Left lung (tissue), 4 donors: ENCODE measurements at regions not wholly inside any gene's neighbourhood (a gene's known extent, or its start where the extent isn't known, plus 50 kb on each side); places are given as distances from the start of the nearest gene placed in this dataset.

Source experiments
- ATAC-seq: fragments of 200-7000 bp; cut with Tn5 transposase; one replicate; pipeline ENCODE4 v1.9.1; 2020; ENCODE audit warnings: moderate library complexity
- DNase-seq, 4 donors: peaks; one replicate each; pipeline ENCODE4 v3.0.0-alpha.2; 2013 to 2020
- H3K27ac ChIP-seq, 2 donors: fragments of 200-600 bp; sonication (generic) in 1 of 2; one replicate each; pipeline versions ENCODE4 v1.5.0 to v1.8.0; 2020 to 2021
- H3K27me3 ChIP-seq, 2 donors: fragments of 200-600 bp; sonication (generic) in 1 of 2; one replicate each; pipeline versions ENCODE4 v1.5.0 to v1.8.0; 2020 to 2021
- H3K36me3 ChIP-seq, 2 donors: fragments of 200-600 bp; sonication (generic) in 1 of 2; one replicate each; pipeline versions ENCODE4 v1.5.0 to v1.8.0; 2020 to 2021
- H3K4me1 ChIP-seq, 2 donors: fragments of 200-600 bp; one replicate each; pipeline ENCODE4 v1.8.0; 2021
- H3K4me3 ChIP-seq, 2 donors: fragments of 200-600 bp; sonication (generic) in 1 of 2; one replicate each; pipeline versions ENCODE4 v1.5.0 to v1.8.0; 2020 to 2021; ENCODE audit warnings: mild to moderate bottlenecking in 1 of 2
- H3K9me3 ChIP-seq, 2 donors: fragments of 200-600 bp; sonication (generic) in 1 of 2; one replicate each; pipeline versions ENCODE4 v1.5.0 to v1.8.0; 2020 to 2021
- intact Hi-C, 2 donors: fragments of 100-400 bp; cut with DNase I; formaldehyde crosslinking; loops; one replicate each; pipeline versions ENCODE4 v1.11.2 to v1.14.2; 2022
- TF ChIP-seq, protein P1 (sequence below), 2 donors: fragments of 200-600 bp; sonication (generic) in 1 of 2; IDR thresholded peaks; one replicate each; pipeline versions ENCODE4 v1.5.0 to v1.8.0; 2021; ENCODE audit warnings: antibody characterized with exemption in 2 of 2
- donor health status: DM: no; HTN: yes; CAD: no.
- donor health status: DM: no; HTN: no; CAD: no.

DNA sequence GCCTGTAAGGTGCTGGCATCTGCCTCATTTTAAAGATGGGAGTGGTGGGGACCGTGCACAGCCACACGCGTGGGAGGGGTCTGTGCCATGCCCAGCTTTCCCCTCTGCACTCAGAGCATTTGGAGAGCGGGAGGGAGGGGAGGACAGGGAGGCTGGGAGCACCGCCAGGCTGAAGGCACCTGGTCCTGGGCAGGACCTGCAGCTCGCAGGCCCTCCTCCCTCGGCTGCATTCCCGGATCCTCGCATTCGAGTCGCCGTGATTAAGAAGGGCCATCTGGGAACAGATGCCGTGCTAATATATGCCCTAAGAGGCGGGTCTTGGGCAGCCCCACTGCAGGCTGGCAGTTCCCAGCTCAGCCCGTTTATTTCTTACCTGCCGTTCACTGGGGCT, 84.0 kb downstream of the PTGR3 start:
- intact Hi-C loops = no loop called here
- no peaks in the 10 kb centered on the region for H3K4me1 ChIP-seq

DNA sequence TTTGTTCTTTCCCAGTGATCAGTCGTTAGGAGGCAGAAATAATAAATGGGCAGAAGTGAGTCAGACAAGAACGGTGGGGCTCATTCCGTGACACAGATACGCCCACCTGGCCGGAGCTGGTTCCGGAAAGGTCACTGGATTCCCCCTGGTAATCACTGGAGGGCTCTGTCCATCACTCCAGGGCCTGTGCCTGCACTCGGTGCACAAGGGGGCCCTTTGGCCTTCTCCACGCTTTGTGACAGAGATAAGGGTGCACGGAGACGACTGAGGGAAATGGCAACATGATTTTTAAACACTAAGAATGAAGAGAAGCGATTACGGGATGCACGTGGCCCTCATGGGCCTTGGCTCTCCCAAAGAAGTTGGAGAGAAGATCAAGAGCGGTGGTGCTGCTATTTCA, 84.4 kb downstream of the PTGR3 start:
- no peak overlapping the region for H3K4me3 ChIP-seq
- H3K27me3 ChIP-seq = no peaks in the 10 kb centered on the region
- no peak overlapping the region for H3K27ac ChIP-seq
- TF ChIP-seq, protein P1, sequence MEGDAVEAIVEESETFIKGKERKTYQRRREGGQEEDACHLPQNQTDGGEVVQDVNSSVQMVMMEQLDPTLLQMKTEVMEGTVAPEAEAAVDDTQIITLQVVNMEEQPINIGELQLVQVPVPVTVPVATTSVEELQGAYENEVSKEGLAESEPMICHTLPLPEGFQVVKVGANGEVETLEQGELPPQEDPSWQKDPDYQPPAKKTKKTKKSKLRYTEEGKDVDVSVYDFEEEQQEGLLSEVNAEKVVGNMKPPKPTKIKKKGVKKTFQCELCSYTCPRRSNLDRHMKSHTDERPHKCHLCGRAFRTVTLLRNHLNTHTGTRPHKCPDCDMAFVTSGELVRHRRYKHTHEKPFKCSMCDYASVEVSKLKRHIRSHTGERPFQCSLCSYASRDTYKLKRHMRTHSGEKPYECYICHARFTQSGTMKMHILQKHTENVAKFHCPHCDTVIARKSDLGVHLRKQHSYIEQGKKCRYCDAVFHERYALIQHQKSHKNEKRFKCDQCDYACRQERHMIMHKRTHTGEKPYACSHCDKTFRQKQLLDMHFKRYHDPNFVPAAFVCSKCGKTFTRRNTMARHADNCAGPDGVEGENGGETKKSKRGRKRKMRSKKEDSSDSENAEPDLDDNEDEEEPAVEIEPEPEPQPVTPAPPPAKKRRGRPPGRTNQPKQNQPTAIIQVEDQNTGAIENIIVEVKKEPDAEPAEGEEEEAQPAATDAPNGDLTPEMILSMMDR (IDR thresholded peaks at IDR 0.05) = no peak
- intact Hi-C loops = no loop called here
- H3K9me3 ChIP-seq = no peaks in the 10 kb centered on the region
- DNase-seq (no peak), ATAC-seq (no peak)
- H3K36me3 ChIP-seq = no peaks in the 10 kb centered on the region
- H3K4me1 ChIP-seq = no peaks in the 10 kb centered on the region

More for the DNA sequence above, 84.0 kb downstream of the PTGR3 start:
- TF ChIP-seq, protein P1 (IDR thresholded peaks at IDR 0.05) = no peak
- H3K4me3 ChIP-seq = no peak overlapping the region
- DNase-seq (no peak), ATAC-seq (no peak)
- no peaks in the 10 kb centered on the region for H3K36me3 ChIP-seq
- H3K27me3 ChIP-seq = no peaks in the 10 kb centered on the region
- H3K9me3 ChIP-seq = no peaks in the 10 kb centered on the region
- H3K27ac ChIP-seq = no peak overlapping the region

DNA sequence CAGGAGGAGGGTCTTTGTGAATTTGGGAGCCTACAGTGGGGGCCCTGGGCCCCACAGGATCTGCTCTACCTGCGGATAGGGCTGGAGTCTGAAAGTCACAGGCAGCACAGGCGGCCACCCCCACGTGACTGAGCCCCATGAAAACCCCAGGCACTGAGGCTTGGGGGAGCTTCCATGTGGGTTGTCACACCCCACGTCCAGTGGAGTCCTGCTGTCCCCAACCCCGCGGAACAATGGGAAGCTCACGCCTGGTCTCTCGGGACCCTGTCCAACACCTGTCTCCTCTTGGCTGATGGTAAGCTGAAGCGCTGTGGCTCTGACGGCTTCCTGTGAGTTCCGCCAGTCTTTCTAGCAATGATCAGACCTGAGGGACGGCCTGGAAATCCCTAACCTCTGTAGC, 85.8 kb downstream of the PTGR3 start:
- H3K36me3 ChIP-seq = no peaks in the 10 kb centered on the region
- H3K4me1 ChIP-seq = no peaks in the 10 kb centered on the region
- H3K9me3 ChIP-seq = no peaks in the 10 kb centered on the region
- intact Hi-C loops = no loop called here
- no peak overlapping the region for H3K27ac ChIP-seq
- H3K27me3 ChIP-seq = no peaks in the 10 kb centered on the region
- no peak for DNase-seq
- no peak for ATAC-seq
- H3K4me3 ChIP-seq = no peak overlapping the region
- TF ChIP-seq, protein P1 (IDR thresholded peaks at IDR 0.05) = no peak

DNA sequence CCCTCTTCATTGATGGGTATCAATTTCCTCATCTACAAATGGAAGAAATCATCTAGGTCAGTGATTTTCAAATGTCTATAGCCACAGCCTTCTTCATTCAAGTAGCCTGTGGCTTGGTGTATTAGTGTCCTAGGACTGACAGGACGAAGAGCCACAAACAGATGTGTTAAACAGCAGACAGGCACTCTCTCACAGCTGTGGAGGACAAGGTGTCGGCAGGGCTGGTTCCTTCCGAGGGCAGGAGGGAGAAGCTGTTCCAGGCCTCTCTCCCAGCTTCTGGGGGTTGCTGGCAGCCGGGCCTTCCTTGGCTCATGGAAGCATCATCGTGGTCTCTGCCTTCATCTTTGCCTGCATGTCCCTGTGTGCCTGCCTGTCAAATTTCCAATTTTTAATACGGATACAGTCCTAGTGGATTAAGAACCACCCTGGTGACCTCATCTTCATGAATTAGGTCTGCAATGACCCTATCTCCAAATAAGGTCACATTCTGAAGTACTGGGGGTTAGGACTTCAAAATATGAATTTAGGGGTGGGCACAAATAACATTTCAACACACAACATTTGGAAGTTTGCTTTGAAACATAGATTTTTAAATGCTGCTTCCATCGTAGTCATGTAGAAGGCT, 86.5 kb downstream of the PTGR3 start:
- ATAC-seq (no peak), DNase-seq (peak in 1 of 4 donors; percentile 48)
- Histone ChIP-seq H3K4me1 (no peaks in the 10 kb centered on the region), H3K27ac (no peak overlapping the region), H3K27me3 (no peaks in the 10 kb centered on the region), H3K9me3 (no peaks in the 10 kb centered on the region), H3K36me3 (no peaks in the 10 kb centered on the region), H3K4me3 (no peak overlapping the region)
- intact Hi-C loops = no loop called here
- TF ChIP-seq, protein P1 (IDR thresholded peaks at IDR 0.05) = no peak

DNA sequence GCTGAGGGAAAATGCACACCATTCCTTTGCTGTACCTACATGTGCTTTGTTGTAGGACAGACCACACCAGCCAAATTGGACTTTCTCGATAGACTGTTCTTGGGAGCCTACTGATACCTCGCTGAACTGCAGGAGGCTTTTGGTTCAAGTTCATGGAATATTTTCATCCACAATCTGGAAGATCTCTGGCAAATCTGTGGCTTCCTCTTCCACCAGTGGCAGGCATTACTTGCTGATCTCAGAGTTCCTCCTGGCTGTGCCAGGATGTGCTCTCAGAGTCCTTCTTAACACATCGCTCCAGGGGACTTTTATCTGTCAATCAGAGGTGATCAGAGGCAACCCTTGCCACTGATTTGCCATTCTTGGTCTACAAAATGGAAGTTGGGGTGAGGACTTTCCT, 87.7 kb downstream of the PTGR3 start:
- intact Hi-C loops = no loop called here
- no peak for DNase-seq

More for the DNA sequence above, 87.7 kb downstream of the PTGR3 start:
- H3K27me3 ChIP-seq = no peaks in the 10 kb centered on the region
- no peak overlapping the region for H3K27ac ChIP-seq
- H3K9me3 ChIP-seq = no peaks in the 10 kb centered on the region
- TF ChIP-seq, protein P1 (IDR thresholded peaks at IDR 0.05) = no peak
- no peak for ATAC-seq
- no peaks in the 10 kb centered on the region for H3K4me1 ChIP-seq
- H3K36me3 ChIP-seq = no peaks in the 10 kb centered on the region
- H3K4me3 ChIP-seq = no peak overlapping the region
